HCEC 1CT (cell line): ENCODE measurements at regions not wholly inside any gene's neighbourhood (a gene's known extent, or its start where the extent isn't known, plus 50 kb on each side); places are given as distances from the start of the nearest gene placed in this dataset.

Source experiments
- DNase-seq: peaks from one replicate; pipeline ENCODE4 v3.0.0-alpha.2; 2017

DNA sequence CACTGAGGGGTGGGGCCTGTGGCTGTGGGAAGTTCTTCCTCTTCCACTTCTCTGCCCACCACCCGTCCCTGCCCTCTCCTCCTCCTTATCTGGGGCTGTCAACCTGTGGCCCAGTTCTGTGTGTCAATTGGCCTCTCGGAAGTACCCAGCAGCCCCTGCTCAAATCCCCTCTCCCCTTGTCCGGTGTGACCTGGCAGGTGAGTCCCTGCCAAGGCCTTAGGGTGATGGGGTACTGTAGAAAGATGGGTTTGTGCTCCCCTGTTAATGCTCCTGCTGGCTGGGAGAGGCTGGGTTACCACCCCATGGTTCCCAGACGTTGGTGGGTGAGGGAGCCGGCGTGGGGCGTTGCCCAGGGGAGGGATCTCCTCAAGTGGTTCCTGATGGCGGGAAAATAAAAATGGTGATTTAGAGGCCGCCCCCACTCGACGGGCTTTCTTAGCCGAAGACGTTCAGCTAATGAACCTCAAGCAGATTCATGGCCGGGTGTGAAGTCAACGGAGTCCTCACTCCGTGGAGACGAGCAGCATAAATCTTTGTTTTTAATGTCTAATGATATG is 141.2 kb downstream of the URI1 start:
- no peak for DNase-seq

DNA sequence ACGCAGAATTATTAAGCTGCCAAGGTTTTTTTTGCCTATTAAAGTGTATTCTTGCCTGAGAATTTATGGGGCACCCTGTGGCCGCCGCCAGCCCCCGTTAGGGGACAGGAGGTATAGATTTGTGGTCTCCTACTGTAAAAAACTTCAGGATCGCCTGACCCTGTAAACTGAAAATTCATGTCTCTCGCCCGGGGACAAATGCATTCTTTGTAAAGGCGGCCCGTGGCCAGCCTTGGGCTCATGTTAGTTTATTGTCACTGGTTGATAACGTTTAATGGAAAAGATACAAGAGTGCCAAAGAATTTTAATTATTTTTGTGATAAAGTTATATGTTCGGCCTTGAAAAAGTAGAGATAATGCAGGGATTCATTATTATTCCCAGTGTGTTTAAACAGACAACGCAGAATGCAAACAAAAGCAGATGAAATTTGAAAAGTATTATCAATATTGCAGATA is 141.7 kb downstream of the URI1 start:
- no peak for DNase-seq

DNA sequence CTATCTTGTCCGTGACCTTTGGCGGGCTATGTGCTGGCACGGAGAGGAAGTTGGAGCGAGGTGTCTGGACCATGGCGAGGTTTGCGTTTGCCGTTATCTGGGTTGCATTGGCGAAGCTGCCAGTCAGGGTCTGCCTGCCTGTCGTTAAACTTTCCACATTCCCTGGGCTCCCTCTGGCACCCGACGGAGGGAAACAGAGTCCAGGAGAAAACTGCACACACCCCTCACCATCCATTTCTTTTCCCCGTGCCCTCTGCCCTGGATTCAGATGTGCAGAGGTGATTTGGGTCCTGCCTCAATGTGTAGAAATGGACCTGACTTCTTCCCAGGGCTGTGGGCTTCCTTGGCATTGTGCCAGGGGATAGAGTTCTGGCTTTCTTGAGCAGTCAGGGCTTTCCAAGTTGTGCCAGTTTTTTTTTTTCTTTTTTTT is 142.4 kb downstream of the URI1 start:
- no peak for DNase-seq

DNA sequence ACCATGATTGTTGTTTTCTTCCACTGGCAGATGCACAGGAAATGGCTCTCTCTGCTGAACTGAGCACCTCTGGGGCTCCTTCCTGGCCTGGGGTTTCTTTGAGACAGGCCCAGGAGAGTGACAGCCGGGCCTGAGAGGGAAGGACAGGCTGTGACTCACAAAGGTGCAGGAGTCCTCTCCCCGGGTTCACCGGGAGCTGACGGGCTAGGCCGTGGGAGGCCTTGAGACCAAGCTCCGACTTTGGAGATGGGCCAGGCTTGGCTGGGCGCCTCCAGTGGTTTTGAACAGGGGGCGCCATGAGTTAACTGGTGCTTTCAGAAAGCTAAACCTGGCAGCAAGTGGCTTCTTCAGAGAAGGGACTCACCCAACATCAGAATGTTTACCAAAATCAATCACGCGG is 143.4 kb downstream of the URI1 start:
- no peak for DNase-seq

DNA sequence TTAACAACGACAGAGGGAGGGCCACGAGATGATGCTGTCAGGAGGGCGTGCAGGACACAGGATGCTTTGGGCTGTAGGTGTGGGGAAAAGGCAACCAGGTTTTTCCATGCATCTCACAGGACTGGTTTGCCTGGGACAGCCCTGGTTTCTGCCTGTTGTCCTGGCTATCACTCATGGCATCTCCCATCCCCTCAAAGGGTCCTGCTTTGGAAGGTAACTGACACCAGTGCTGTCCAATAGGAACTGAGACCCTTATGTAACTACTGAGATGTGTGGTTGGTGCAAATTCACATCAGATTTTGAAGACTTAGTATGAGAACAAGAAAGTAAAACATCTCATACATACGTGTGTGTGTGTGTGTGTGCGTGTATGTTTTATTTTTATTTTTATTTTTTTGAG is 144.2 kb downstream of the URI1 start:
- no peak for DNase-seq

DNA sequence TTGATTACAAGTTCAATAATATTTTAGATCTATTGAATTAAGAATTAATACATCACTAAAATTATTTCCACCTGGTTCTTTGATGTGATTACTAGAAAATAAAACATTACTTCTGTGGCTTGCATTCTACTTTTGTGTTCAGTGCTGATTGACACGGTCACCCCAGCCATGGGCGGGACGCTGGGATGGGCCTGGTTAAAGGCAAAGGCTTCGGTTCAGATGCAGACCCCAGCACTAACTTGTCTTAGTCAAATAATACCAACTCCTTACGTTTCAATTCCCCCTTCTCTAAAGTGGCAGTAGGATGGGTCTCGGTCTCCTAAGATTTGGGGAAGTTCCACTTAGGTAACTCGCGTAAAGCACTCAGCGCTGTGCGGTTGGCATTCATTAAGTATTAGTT is 144.9 kb downstream of the URI1 start:
- DNase-seq: no peak

DNA sequence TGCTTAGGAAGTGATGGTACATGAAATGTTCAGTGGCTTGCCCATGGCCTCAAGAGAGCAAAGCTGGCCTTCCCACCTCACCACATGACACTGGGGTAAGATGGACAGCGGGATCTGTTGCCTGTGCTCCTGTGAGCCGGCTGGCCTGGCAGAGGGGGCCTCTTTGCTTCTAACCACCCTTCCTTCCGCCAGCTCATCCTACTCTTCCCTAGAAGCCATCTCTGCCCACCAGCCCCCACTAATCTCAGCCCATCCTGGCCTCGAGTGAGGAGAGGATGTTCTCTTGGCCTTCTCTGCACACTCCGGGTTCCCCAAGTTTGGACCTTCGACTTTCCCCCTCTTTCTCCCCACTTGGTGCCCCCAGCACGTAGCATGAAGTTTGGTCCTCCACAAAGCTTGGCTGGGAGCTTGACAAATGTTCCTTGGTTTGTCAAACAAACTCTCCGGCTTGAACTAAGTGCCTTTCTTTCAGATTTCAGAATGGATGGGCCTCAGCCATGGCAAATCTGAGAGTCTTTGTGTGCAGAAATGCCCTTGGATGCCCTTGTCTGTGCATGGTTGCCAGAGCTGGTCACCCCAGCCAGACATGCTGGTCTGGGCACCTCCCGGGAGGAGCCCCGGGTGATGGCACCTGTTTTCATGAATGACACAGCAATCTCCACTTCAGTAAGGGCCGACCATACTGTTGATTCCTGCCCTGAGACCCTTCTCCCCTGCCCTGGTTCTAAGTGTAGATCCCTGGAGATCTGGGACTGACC is 145.5 kb downstream of the URI1 start:
- no peak for DNase-seq

DNA sequence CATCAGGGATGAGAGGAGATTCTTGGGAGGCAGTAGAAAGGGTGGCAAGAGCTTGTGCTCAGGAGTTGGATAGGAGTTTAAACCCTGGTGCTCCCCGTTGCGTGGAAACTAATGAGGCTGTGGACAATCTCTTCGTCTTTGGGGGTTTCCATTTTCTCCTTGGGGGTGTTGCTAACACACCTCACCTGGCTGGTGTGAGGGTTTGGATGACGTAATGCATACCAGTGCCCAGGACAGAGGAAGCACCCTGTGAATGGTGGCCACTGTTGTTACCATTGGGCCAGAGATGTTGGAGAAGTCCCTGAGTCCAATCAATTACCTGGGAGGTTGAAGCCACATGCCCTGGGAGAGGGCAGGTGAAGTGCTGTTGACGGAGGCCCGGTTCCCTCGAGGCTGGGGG is 146.5 kb downstream of the URI1 start:
- DNase-seq: no peak

DNA sequence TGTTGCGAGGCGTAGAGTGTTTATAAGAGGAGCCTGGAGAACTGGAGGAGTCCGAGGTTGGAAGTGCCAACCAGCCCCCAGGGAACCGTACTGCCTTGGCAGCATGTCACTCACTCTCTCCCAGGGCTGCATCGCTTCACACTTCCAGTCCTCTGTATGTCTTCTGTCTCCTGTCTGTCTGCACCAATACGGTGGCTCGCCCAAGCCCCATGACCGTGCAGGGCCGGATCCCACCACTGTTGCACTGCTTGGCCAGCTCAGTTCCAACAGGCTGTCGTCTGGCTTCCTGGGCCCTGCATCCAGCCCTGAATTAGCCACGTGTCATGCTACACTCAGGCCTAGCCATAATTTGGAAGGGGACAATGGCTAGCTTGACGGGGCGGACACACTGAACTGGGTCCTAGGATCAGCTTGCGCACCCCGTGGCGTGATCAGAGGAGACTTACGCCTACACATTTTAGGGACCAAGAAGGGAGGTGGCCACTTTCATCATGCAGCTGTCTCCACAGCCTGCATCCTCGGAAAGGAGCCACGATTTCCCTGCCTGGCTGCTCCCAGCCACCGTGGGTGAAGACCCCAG is 147.1 kb downstream of the URI1 start:
- no peak for DNase-seq

DNA sequence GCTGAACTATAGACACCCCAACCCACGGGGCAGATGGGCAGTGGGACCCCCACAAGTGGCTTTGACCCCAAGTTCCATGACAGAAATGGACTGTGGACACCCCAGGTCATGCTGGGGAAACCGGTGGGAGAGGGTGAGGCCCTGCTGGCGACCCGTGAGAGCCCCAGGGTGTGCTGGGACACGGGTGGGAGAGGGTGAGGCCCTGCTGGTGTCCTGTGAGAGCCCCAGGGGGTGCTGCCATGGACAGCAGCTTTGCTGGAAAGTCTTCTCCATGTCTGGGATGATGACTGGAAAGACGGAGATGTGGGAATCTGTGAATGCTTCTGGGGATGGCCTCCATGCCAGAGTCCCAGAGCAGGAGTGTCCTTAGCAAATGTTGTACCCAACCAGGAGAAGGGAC is 148.4 kb downstream of the URI1 start:
- DNase-seq: no peak

DNA sequence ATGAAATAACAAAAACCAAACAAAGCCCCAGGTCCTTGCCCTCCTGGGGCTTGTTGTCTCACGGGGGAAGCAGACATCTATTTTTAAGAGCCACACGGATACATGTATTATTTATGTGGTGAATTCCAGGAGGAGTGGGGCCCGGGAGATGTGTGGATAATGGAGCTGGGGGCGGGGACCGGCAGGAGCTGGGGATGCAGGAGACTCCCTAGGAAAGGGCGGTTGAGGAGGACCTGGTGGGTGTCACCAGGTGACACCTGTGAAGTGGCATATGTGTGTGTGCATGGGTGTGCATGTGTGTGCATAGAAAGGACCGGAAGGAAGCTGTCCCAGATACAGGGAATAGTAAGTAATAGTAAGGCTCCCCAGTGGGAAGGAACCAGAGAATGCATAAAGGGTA is 148.9 kb downstream of the URI1 start:
- DNase-seq: no peak

DNA sequence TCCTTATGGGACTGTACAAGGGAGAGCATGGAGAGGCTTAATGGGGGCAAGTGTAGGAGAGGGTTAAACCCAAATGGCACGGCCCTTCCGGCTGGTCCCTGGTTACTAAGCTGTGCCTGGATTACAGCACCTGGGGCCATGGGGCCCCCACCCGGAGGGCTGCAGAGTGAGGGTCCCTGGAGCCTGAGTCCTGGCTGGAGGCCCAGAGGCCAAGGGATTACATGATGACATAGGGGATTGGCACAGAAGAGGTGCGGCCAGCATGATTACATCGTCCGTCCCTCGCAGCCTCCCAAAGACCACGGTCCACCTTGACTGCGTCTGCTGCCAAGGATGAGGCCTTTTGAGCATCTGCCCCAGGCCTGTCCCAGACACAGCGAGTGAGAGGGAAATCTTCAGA is 149.4 kb downstream of the URI1 start:
- DNase-seq: no peak

DNA sequence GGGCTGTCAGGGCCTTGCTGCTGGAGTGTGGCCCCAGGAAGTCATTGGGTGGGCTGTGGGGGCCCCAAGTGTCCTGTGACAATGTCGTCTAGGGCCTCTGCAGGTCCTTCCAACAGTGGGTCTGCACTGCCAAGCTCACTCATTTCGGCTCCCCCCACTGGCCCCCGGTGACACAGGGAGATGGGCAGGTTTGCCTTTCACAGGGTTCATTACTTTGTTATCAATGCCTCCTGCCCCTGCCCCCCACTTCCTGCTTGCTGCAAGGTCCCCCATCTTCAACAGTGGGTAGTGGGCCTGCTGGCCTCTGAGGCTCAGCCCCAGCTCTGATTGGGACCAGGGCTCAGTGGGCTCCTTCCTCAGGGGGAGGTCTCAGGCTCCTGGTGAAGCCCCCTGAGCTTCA is 149.8 kb downstream of the URI1 start:
- no peak for DNase-seq

DNA sequence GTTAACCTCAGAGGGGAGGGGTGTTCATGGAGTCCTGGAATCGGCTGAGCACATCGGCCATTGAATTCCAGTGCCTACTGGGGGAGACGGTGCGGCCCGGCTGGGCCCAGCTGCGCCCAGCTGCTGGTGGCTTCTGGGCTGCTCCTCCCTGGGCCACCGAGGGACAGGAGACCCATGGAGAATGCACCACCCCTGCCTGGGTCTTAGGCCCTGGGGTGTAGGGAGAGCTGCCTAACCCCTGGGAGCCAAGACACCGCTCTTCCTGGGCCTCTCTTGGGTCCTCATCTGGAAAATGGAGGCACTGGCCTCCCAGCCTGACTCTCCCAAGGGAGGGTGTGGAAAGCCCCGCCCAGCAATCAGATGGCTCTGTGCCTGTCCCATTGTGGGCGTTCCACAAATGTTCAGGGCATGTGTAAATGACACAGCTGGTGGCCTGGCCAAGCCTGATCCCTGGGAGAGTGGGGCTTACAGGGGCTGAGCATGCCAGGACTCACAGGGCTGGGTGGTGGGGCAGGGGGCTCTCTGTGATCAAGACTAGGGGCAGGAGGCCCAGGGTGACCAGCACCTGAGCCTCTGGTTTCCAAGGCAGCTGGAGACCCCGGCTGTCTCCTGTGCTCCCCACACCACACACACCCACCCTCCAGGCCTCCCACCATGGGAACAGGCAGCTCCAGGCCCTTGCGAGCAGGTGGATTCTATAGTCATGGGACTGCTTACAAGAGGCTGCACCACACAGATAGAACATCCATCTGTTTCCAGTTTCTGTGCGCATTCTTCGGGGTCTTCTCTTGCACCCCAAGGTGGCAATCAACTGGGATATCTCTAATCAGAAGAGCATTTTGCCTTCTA is 150.9 kb downstream of the URI1 start:
- DNase-seq: no peak

DNA sequence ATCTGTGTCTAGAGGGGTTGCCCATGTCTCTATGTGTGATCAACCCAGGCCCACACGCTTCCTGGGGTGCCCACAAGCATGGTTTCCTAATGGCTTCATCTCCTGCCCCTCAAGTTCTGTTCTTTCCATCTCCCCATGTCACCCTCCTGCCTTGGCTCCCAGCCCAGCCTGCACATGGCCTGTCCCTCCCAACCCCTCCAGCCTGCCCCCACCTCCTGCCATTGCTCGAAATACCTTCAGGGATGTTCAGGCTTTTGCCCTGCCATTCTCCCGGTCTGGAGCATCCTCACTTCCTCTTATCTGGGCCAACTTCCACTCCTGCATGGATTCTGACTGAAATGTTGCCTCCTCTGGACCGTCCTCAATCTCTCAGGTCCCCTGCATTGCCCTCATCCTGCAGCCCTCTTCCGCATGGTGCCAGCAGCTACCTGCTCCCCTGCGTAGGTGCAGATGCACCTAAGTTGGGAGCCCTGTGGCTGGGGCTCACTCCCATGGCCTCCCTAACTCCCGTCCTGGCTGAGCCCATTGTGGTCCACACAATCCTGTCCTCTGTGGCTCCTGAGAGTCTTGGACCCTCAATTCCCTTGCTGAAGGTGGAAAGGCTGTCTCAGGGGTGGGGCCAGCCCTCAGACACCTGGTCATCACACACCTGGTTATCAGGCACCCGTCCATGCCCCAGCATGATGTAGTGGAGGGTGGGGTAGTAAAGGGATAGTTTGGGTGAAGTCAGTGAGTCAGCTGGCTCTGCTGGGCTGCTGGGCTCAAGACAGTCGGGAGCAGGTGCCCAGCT is 152.1 kb downstream of the URI1 start:
- no peak for DNase-seq

DNA sequence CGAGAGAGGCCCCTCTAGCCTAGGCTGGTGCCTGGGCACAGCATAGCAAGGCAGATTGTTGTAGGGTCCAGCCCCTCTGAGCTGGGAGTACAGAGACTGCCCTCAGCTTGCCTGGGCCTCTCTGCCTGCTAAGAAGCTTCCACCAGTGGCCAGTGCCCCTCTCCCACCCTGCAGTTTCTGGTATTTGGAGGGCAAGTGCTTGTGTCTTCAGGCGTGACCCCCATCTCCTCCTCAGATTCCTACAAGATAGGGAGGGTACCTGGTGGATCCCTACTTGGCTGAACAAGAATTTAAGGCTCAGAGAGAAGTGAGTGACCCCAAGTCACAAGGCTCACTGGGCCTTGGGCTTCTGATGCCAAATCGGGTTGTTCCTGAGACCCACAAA is 152.7 kb downstream of the URI1 start:
- no peak for DNase-seq

DNA sequence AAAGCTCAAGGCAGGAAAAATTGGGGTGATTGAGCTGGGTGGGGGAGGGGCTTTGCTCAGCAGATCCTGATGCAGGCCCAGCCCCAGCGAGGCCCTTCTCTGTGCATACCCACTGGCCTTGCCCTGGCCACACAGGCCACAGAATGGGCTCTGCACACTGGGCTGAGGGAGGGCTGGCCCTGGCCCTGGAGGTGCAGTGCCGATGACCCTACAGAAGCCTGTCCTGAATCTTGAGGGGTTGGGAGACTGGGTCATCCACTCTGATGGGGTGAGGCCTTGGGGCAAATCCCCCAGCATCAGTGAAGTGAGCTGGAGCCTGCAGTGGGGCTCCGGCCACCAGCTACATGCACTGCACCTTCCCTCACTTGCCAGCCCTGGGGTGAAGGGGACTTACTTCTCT is 153.1 kb downstream of the URI1 start:
- no peak for DNase-seq

DNA sequence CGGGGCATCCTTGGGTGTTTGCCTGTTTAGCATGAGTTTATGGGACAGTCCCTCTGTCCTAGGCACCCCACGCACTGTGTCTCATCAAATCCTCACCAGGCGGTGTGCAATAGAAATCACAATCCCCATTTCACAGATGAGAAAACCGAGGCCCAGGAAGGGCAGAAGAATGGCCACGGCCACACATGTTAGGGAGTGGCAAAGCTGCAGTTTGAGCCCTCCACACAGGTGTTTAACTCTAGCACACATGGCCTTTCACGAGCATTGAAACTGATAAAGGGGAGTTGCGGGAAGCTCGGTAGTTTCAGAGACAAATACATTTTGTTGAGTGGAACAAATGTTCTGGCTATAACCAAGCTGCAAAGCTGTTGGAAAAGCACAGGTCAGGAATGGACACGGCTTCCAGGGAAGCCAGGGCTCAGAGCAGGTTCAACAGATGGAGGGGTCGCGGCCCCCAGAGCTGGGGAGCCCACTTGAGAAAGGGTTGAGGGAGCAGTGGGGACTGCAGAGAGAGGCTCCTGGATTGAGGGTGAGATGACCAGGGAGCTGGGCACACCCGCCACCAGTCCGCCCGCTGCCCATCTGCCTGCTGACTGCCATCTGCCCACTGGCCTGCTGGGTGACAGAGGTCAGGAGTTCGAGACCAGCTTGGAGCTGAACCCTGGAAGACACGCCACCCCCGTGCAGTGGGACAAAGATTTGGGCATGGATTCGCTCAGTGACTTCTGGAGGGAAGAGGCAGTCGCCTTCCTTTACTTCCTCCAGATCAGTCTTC is 154.7 kb downstream of the URI1 start:
- no peak for DNase-seq

DNA sequence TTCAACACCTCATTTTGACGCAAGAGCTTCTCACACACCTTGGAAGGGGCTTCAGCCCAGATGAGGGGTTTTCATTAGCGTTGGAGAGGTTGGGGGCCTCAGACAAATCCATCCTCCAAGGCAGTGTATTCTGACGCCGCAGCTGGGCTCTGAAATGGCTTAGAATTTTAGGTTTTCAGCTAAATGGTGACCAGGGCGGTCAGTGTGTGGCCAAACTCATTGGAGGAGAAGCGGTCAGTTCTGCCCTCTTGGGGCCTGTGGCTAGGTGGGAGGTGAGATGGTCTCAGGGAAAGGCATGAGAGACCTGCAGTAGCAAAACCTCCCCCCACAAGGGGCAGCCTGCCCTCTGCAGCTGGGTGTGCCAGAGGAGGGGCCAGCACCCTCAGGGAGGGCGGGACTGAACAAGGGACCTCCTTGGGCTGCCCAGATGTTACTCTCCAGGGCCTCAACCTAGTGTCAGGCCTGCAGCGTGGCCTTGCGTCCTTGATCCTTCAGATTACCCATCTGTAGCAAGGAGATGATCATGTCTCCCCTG is 155.8 kb downstream of the URI1 start:
- DNase-seq: no peak

DNA sequence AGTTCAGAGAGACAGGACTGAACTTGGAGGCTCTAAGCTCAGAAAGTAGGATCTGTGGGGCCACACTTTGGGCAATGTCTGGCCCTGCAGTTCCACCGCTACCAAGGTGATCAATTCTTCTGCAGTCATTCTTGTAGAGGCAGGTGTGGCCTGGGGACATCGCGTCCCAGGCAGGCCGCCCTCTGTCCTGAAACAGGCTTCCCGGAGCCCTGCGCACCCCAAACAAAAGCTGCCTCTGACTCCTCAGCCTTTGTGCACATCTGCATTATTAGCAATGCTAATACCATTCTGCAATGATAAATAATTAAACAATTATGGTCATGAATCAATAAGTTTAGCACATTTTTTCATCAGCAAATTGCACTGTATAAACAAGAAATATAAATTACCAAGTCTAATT is 160.2 kb downstream of the URI1 start:
- DNase-seq: no peak

DNA sequence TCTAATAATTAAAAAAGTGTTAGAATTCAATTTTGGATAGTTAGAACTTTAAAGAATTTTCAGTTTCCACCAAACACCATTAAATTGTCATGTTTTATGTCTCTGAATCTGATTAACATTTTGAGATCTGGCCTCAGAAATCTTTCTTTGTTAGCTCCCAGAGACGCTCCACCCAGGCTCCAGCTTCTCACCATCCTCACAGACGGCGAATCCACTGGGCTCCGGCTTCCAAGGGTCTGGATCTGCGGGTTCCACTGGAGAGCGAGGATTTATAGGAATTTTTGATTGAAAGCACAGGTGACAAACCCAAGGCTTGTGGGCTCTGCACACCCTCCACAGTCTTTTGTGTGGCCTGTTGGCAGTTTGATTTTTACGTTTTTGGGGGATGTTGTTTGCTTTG is 160.6 kb downstream of the URI1 start:
- DNase-seq: no peak

DNA sequence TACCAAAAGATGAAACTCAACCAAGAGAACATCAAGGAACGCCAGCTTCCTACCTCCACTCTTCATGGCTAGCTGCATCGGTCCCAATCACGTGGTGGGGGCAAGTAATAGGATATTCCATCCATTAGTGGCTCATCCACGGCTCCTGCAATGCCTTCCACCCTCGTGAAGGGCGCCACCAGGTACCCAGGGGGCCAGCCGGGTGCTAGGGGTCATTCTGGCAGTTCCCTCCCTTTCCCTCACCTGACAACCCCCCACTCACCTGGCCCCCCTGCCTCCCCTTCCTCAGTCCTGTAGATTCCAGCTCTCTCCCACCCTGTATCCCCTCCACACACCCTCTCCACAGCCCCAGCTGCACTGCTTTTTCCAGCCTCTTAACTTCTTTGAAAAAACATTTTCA is 161.9 kb downstream of the URI1 start:
- no peak for DNase-seq
